DMS 273 (cell line): ENCODE measurements at regions not wholly inside any gene's neighbourhood (a gene's known extent, or its start where the extent isn't known, plus 50 kb on each side); places are given as distances from the start of the nearest gene placed in this dataset.

Experiments
- DNase-seq: peaks from one replicate; lab custom pipeline; 2025; ENCODE audit not compliant: unreplicated experiment; lab: John Stamatoyannopoulos, UW

DNA sequence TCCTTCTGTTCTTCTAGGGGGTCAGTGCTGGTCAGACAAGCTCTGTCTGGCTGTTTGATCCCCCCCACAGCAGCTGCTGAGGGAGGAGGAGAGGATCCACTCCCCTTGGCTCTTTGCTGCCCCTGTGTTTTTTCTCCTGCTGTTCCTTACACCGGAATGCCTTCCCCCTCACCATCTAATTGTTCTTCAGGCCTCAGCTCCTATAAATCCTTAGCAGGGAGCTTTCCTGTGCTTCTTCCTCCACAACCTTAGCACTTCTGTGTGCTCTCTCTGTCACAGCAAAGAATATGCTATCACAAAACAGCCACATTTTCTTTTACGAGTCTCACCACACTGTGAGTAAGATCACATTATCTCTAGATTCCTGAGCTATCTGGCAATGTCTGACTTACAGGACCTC lies 196.6 kb downstream of the OTOR start:
- DNase-seq, result no peak

DNA sequence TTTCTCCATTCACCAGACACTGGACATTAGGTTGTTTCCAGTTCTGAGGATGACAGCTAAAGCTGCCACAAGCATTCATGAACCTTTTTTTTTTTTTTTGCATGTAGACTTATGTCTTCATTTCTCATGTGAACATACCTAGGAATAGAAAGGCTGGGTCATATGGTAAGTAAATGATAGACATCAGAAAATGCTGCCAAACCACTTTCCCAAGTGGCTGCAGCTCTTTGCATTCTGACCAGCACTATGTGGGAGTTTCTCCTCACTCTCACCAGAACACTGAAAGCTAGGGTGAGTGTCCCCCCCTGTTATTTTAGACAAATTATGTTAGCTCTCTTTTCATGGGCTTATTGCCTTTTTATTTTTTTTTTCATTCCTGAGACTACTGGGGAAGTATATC lies 197.5 kb downstream of the OTOR start:
- DNase-seq, result no peak

DNA sequence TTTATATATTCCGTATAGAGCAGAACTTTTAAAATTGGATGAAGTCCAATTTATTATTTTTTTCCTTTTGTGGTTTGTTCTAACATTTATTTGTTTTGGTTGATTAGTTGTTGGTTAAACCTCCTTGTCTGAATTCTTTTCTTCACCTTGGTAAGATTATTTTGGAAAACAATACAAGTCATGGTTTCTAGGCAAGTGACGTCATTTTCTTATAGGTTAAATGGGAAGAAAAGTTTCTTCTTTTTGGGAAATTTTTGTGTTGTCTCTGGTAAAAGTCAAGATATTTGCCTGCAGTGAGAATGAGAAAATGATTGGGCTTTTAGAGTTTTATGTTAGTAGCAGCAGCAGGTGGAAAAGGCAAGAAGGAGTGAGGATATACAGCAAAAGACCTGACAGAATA lies 197.9 kb downstream of the OTOR start:
- DNase-seq, result no peak

DNA sequence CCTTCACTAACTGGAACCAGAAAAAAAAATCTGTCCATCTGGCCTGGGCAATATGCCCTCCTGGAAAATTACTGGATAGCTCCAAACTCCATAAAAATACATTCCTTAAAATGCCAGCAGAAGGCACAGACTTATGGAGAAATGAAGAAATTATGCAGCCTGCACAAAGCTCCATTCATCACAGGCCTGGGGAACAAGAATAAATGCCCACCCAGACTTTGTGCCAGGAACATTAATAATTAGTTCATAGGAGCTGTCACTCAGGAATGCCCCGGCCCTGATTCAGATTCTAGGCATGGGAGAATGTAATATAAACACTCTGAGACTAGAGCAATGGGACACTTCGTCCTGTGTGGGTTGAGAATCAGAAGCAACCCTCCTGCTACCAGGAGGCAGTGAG lies 199.3 kb downstream of the OTOR start:
- peak; percentile 33 for DNase-seq

DNA sequence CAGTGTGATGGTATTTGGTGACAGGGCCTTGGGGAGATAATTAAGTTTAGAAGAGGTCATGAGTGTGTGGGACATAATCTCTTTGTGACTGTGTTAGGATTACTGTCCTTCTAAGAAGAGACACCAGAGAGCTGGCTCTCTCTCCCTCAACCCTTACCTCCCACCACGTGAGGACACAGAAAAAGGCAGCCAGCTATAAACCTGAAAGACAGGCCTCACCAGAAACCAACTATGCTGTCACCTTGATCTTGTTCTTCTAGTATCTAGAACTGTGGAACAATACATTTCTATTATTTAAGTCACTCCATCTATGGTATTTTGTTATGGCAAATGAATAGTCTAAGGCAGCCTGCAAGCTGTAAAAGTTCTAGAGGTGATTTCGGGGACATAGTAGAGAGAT lies 203.7 kb downstream of the OTOR start:
- no peak for DNase-seq

DNA sequence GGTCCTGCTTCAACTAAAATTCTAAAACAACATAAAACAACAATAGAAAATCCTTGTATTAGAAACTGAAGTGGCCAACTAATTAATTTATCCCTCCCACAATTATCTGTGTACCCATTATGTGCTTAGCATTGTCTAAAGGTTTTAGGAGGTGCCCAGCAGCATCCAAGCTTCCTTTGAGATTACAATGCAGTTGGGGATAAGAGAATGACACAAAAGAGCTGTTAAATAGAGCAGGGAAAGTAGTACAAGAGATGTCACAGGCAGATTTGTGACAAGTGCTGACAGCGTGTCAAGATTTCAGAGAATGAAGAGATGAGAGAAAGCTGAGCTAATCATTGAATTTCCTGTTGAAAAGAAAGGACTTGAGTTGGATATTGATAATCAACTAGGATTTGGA lies 204.8 kb downstream of the OTOR start:
- no peak for DNase-seq

DNA sequence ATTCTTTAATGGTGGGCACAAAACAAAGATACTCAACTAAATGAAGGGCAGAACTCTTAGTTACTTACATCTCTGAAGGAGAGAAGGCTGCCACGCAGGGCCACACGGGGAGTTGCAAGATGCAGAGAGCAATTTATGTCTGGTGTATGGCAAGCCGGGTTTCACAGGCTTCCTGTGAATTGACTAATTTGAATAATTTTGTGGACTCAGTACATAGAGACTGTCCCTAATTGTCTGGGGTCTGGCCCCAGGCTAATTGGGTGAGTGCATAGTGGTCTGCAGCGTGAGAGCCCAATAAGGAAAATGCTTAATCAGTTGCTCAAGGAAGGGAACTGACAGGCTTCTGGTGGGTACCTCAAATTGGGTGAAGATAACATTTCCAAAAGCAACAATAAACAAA lies 205.7 kb downstream of the OTOR start:
- DNase-seq, result no peak

DNA sequence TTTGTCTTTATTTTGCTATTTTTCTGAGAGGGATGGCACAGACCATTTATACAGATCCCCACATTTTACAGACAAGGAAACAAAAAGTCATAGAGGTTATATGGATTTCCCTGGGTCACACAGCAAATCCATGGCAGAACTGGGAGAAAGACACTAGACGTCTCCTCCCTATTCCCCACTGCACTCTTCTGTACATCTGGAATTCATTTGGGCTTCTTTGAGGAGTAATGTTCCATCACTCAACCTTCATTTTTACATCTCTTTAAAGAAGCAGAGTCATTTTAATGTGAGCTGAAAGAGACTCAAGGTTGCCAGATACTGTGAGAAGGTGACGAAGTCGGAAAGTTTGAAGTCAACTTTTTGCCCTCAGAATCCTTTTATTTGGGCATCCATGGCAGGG lies 207.3 kb downstream of the OTOR start:
- no peak for DNase-seq

DNA sequence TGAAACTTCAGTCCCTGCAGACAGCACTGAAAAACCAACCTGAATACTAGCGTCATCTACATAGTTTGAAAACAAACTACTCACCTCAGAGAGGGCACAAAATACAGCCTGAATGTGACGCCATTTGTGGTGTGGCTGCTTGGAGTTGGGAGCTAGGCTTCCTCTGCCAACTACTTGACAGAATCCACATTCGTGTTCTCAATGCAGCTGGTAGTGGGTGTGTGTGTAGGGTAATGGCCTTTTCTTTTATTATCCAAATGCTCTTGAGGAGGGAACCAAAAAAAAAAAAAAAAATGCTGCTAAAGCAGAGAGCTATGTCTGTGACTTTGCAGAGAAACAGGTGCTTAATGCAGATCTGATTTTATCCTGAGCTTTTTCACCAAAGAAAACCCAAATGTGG lies 207.8 kb downstream of the OTOR start:
- DNase-seq, result no peak

DNA sequence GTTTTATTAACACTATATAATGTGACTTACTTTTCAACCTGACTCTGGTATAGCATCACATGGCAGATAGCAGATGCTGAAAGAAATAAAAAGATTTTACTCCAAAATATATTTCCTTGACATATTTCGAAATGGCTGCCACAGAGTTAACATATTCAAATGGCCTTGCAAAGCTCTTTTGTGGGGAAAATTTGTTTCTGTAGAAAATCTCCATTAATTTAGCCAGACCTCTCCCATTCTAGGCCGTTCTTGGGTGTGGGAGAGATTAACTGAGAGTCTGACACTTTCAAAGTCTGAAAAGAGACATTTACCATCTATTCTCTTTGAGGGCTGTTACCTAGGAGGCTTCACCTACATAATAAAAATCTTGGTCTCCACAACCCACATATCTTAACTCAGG lies 217.2 kb downstream of the OTOR start:
- DNase-seq, result no peak

DNA sequence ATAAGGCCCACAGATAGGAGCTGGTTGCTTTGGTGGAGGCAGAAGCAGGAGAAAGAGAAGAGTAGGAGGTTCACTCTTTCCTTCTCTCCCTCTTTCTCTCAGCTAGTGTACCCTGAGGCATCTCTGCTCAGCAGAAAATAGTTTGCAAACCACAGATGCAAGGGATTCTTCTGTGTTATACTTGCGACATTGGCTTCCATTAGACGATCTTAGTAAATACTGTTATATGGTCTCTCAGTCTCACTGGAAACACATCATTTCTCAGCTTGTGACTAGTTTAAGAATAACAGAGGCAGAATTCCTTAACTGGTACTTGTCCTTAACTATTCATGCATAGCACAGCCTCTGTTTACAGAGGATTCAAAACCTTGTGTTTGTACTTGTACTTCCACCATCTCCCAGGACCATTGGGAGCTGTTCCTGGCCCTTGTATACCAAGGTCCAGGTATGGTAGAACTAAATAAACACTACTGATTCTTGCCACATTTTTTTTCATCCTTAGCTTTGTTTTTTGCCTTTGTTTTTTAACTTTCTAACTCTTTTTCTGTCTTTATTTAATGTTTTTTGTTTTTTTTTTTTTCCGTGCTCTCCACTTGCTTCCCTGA lies 218.2 kb downstream of the OTOR start:
- DNase-seq, result no peak

DNA sequence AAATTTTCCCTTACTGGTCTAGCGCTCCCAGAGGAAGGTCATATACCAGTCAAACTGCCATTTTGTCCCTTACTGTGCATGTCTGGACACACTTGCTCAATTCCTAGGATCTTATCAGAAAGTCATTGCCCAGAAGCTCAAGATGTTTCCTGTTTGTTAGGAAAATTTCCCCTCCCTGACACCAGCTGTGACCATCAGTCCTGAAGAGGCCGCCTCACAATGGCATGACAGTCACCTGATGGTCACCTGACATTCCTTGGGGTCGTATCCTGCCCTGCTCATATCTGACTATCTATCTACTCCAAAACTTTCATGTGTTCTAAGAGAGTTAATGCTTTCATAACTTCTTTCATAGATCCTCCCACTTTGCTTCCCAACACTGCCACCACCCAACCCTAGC lies 219.9 kb downstream of the OTOR start:
- no peak for DNase-seq

DNA sequence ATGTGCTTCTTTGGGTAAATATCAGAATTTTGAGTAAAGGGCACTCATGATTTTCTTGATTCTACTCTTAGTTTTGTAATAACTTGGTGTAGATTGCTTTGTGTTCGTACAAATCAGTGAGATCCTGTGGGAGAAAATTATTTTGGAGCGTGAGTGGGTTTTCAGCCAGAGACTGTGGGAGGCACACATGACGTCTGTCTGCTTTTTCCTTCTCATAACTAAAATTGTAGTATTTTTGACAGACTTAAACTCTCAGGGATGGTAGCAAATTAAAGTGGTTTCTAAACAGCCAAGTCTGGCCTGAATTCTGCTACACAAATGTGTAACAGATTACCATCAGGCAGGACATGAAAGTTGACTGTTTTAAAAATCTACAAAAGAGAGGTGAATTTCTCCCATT lies 222.6 kb downstream of the OTOR start:
- DNase-seq, result no peak

DNA sequence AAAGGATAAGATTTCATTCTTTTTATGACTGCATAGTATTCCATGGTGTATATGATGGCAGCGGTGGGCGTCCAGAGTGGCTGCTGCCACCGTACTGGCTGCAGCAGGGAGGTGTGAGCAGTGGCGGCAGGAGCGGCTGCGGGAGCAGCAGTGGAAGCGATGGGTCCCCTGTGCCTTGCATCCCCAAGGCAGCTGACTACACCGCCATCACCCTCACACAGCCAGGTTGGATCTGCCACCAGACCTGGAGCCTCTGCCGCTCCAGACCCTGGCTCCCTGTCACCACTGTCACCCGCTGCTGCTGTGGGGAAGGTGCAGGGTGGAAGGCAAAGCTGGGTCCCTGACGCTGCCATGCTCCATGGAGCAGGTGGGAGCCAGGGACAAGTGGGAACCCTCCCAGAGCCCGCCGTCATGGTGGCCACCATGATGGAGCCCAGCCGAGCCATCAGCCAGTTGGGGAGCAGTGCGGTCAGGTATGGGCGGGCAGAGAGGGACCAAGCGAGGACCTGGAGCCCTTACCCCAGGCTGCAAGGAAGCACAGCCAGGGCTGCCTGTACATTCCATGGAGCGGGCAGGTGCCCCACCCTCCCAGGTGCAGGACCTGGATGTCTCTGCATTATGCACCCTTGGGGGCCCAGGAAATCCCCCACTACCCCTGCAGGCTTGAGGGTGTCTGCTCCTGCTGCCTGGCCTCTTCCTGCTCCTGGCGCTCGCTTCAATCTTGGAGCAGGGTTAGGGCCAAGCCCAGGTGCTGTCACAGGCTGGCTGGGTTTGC lies 226.1 kb downstream of the OTOR start:
- no peak for DNase-seq

DNA sequence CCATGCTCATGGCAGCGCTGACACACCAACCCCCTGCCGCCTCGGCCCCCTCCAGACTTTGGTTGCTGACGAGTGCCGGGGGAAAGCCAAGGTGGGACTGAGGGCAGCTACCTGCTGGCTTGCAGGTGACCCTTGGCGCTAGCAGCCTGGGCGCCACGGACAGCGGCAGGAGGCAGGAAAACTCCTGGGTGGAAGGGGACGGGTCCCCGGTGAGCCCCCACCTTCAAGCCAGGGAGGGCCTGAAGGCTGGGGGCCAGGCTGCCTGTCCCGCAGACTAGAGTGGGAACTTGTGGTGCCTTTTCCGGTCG lies 226.7 kb downstream of the OTOR start:
- DNase-seq, result no peak

DNA sequence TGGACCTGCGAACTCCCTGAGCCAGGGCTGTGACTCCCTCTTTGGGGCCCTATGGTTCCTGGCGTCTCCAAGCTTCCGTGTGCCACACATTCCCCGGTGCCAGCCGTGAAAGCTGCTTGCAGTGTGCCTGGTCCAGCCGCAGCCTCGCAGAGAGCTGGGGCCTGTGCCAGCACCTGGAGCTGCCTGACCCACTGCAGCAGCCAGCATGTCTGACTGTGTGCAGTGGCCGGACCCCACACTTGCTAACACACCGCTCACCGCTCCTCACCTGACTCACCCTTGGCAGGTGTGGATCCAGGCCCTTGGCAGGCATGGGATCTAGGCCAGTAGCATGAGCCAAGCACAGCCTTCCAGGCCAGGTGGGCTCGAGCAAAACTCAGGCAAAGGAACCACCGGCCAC lies 227.5 kb downstream of the OTOR start:
- no peak for DNase-seq

DNA sequence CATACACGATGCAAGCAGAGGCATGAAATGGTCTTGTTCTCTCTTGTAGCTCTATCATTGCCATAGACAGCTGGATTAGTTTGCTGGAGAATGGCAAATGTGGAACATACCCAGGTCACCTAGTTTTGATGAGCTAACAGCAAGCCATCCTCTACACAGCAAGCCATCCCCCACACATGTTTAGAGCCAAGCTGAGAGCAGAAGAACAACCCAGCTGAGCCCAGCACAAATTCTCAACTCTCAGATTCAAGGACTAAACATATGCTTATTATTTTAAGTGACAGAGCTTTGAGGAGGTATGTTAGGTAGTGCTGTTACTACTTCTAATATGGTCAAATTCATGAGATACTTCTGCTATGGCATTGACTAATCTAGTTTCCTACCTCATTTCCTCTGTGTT lies 230.3 kb downstream of the OTOR start:
- no peak for DNase-seq

DNA sequence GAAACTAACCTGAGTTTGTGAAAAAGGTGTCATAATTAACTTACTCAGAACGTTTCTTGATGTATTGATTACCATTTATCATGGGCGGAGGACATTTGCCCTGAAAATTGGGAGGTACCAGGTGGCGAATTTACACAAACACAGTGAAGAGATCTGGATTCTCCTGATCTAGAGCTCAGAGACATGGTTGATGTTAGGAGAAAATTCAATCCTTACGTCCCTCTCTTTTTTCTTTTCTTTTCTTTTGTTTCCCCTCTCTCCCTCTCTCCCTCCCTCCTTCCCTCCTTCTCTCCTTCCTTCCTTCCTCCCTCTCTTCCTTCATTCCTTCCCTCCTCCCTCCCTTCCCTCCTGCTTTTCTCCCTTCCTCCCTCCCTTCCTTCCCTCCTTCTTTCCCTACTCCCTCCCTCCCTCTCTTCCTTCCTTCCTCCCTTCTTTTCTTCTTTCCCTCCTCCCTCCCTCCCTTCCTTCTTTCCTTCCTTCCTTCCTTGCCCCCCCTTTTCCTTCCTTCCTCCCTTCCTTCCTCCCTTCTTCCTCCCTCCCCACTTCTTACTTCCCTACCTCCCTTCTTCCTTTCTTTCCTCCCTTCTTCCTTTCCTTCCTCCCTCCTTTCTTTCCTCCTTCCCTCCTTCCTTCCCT lies 234.1 kb downstream of the OTOR start:
- no peak for DNase-seq

DNA sequence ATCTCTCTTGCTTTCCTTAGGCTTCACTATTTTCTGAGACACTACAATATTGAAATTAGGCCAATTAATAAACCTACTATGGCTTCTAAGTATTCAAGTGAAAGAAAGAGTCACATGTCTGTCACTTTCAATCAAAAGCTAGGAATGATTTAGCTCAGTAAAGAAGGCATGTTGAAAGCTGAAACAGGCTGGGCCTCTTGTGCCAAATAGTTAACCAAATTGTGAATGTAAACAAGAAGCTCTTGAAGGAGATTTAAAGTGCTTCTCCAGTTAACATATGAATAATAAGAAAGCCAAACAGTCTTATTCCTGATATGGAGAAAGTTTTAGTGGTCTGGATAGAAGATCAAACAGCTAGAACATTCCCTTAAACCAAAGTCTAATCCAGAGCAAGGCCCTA lies 236.3 kb downstream of the OTOR start:
- DNase-seq, result no peak

DNA sequence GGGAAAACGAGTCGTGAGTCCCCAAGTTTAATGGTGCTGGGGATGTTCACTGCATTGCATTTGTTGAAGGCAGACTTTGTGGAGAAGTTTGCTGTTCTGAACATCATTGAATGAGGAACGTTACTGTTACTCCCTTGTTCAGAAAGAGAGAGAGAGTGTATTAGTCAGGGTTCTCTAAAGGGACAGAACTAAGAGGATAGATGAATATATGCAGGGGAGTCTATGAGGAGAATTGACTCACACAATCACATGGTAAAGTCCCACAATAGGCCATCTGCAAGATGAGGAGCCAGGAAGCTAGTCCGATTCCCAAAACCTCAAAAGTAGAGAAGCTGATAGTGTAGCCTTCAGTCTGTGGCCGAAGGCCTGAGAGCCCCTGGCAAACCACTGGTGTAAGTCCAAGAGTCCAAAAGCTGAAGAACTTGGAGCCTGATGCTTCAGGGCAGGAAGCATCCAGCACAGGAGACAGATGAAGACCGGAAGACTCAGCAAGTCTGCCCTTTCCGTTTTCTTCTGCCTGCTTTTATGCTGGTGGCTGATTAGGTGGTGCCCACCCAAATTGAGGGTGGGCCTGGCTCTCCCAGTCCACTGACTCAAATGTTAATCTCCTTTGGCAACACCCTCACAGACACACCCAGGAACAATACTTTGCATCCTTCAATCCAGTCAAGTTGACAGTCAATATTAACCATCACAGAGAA lies 223.5 kb upstream of the PCSK2 start:
- no peak for DNase-seq

DNA sequence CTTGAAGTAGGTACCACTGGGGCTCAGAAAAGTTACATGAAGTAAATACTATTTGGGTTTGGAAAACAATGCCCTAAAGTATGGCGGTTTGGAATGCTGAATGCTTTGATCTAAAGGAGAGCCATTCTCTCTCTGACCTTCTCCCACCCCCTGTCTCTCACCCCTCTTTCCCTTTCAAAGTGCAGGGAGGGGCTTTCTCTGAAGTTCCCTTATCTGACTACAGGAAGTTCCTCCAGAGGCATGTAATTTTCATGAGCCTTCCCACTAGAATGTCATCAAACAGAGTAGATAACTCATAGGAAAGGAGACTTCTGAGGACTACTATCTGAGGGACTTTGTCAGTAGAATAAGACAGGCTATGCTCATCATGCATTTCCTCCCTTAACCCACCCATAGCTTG lies 216.7 kb upstream of the PCSK2 start:
- DNase-seq, result no peak

DNA sequence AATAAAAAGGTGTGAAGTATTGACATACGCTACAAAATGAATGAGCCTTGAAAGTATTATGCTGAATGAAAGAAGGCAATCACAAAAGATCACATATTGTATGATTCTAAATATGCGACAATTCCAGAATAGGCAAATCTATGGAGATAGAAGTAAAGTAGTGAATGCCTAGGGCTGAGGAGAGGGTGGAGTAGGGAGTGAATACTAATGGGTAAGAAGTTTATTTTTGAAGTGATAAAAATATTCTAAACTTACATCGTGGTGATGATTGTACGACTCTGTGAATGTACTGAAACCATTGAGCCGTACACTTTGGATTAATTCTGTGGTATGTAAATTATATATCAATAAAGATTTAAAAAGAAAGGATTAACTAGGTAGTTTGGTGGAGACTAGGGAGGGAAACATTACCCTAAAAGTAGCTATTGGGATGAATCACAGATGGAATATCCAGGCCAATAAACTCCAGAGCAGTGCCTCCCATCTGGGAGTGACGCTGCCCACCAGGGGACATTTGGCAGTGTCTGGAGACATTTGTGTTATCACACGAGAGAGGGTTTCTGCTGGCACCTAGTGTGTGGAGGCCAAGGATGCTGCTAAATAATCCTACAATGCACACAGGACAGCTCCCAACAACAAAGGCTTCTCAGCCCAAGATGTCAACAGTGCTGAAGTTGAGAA lies 214.2 kb upstream of the PCSK2 start:
- DNase-seq, result no peak
